Fibroblast of lung (primary cell): ENCODE measurements at regions not wholly inside any gene's neighbourhood (a gene's known extent, or its start where the extent isn't known, plus 50 kb on each side); places are given as distances from the start of the nearest gene placed in this dataset.

Experiments
- EZH2 ChIP-seq: IDR thresholded peaks from 2 replicates; pipeline ENCODE4 v1.5.1; 2012; ENCODE audit warnings: low read length, control low read depth, mild to moderate bottlenecking; ENCODE audit errors: missing control alignments
- TF ChIP-seq, protein P1 (sequence below), 2 donors: IDR thresholded peaks in 1 of 2; conservative IDR thresholded peaks in 1 of 2; 1 replicate in 1 of 2; 2 replicates in 1 of 2; pipeline ENCODE4 v1.5.1; 2011 to 2012; ENCODE audit warnings: low read length in 2 of 2, control low read depth in 1 of 2, inconsistent platforms in 1 of 2, low read depth in 1 of 2, mild to moderate bottlenecking in 1 of 2

DNA sequence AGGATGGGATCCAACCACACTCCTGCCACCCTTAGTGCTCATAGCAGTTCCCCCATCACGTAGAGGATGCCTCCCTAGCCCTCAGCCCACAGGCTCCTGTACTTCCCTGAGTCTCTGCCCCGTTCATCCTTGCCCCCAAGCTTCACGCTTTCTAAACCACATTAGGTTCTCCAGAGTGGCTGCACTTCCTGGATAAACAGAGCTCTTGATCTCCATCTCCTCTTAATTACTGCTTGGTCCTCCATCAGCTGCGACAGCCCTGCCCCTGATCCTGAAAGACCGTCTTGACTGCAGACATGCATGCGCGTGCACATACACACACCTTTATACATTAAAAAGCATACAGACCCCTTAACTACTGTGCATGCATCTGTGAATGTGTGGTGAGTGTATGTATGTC lies 530.0 kb downstream of the BCL11B start:
- TF ChIP-seq EZH2: no peak
- TF ChIP-seq, protein P1, sequence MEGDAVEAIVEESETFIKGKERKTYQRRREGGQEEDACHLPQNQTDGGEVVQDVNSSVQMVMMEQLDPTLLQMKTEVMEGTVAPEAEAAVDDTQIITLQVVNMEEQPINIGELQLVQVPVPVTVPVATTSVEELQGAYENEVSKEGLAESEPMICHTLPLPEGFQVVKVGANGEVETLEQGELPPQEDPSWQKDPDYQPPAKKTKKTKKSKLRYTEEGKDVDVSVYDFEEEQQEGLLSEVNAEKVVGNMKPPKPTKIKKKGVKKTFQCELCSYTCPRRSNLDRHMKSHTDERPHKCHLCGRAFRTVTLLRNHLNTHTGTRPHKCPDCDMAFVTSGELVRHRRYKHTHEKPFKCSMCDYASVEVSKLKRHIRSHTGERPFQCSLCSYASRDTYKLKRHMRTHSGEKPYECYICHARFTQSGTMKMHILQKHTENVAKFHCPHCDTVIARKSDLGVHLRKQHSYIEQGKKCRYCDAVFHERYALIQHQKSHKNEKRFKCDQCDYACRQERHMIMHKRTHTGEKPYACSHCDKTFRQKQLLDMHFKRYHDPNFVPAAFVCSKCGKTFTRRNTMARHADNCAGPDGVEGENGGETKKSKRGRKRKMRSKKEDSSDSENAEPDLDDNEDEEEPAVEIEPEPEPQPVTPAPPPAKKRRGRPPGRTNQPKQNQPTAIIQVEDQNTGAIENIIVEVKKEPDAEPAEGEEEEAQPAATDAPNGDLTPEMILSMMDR (conservative IDR thresholded peaks at IDR 0.05 in 1 of 2, IDR thresholded peaks at IDR 0.05 in 1 of 2; ENCODE audit: low read depth in 1 of 2, low read length in 2 of 2): no peak
